GM12874 (cell line): ENCODE measurements at regions not wholly inside any gene's neighbourhood (a gene's known extent, or its start where the extent isn't known, plus 50 kb on each side); places are given as distances from the start of the nearest gene placed in this dataset.

Experiments used
- TF ChIP-seq, protein P1 (sequence below): IDR thresholded peaks from 2 replicates; pipeline ENCODE4 v1.5.1; 2011; ENCODE audit warnings: low read depth, mild to moderate bottlenecking, control low read depth, low read length, moderate library complexity; ENCODE audit not compliant: insufficient read depth

DNA sequence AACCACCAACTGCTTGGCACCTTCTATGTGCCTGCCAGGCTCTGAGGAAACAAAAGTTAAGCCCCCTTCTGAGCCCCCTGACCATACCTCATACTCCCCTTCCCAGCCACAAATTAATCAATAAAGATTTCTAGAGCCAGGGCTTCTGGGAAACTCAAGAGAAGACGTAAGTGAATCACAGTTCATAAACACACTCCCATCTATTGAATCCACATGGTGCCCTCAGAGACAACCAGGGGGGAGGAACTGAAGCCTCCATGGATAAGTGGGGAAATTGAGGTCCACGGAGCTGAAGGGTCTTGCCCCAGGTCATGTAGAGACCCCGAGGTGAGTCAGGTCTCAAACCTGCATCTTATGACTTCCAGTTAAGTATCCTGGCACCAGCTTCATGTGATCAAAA, 150.6 kb downstream of the MN1 start:
- TF ChIP-seq, protein P1, sequence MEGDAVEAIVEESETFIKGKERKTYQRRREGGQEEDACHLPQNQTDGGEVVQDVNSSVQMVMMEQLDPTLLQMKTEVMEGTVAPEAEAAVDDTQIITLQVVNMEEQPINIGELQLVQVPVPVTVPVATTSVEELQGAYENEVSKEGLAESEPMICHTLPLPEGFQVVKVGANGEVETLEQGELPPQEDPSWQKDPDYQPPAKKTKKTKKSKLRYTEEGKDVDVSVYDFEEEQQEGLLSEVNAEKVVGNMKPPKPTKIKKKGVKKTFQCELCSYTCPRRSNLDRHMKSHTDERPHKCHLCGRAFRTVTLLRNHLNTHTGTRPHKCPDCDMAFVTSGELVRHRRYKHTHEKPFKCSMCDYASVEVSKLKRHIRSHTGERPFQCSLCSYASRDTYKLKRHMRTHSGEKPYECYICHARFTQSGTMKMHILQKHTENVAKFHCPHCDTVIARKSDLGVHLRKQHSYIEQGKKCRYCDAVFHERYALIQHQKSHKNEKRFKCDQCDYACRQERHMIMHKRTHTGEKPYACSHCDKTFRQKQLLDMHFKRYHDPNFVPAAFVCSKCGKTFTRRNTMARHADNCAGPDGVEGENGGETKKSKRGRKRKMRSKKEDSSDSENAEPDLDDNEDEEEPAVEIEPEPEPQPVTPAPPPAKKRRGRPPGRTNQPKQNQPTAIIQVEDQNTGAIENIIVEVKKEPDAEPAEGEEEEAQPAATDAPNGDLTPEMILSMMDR, result no peak

DNA sequence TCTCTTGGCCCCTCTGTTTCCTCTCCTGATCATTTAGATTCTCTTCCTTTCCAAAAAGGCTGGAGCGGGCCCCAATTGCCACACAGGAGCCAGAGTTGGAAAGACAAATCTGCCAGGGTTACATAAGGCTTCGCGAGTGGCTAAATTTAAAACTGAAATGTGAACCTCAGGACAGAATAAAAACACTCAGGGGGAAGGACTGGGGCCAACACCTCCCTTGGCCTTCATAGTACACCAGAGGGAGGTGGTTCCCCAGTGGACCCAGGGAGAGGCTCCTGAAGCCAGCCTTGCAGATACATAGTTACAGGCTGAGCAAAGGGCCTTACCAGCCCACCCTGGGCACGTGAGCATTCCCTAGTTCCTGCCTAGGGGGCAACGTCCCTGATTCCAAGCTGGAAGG, 150.1 kb downstream of the MN1 start:
- TF ChIP-seq, protein P1, result no peak

DNA sequence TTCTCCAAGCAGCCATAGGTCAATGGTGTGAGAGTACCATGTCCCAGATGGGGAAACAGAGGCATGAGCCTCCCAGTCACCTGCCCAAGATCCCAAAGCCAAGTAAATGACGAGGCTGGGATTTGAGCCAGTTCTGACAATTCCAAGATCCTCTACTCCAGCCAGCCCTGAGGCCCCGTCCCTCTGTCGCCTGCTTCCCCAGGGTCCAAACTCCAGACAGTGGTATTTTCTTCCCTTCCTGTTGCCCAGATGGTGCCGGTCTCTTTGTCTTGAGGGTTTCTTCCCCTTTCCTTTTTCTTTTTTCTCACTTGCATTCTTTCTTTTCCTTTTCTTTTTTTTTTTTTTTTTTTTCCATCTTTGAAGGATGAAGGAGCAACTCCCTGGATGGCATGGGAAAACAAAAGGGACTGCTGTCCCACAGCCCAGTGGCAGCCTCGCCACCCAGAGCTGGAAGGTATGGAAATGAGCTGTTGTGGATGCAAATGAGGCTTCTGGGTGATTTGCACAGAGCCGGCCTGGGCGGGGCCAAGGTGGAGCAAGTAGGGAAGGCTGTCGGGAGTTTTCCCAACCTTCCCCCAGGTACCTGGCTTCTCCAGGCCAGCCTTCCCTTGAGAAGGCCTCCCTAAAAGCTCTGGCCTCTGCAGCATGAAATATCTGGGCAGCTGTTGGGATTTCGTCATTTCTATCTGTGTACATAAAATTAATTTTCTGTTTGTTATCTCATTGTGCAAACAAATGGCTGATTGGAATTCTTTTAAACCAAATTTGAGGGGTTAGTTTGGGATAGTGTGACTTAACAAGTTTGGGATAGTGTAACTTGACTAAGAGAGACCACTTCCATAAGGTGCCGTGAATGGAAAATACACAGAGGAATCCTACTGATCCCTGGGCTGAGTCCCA, 146.8 kb downstream of the MN1 start:
- TF ChIP-seq, protein P1, result no peak

DNA sequence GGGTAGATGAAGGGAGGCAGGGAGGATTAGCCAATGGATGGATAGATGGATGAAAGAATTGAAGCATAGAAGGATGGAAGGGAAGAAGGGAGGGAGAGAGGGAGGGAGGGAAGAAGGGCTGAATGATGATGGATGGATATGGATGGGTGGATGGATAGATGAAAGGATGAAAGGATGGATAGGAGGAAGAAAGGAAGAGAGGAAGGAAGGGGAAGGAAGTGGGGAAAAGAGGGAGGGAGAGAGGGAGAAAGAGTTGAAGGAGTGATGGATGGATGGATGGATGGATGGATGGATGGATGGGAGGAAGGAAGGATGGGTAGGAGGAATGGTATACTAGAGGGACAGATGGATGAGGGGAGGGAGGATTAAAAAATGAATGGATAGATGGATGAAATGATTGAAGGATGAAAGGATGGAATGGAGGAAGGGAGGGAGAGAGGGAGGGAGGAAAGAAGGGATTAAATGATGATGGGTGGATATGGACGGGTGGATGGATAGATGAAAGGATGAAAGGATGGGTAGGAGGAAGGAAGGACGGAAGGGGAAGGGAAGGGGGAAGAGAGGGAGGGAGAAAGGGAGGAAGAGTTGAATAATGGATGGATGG, 145.9 kb downstream of the MN1 start:
- TF ChIP-seq, protein P1, result no peak

DNA sequence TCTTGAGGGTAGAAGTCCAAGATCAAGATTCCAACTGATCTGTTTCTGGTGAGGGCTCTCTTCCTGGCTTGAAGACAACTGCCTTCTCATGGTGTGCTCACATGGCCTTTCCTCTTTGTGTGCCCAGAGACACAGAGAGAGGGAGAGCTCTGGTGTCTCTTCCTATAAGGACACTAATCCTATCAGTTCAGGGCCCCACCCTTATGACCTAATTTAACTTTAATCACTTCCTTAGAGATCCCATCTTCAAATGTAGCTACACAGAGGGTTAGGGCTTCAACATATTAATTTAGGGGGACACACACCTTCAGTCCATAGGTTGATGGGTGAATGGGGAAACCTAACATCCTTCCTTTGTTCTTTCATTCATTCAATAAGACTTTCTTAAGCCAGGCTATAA, 144.6 kb downstream of the MN1 start:
- TF ChIP-seq, protein P1, result no peak

DNA sequence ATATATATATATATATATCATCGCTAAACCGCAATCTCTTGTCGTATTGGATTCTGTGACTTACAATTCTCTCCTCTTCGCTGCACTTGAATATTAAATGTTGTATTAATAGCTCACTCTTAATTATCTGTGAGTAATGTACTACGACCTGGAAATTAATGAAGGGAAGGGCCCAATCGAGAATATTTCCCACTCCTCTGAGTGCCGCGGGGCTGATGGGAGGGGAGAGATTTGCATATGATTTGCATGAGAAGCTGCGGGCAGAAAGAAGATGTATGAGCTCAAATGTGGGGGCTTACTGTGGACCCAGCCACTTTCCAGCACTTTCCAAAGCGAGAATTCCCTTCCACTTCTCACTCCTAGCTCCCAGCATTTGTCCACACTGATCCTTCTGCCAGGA, 141.2 kb downstream of the MN1 start:
- TF ChIP-seq, protein P1, result no peak

DNA sequence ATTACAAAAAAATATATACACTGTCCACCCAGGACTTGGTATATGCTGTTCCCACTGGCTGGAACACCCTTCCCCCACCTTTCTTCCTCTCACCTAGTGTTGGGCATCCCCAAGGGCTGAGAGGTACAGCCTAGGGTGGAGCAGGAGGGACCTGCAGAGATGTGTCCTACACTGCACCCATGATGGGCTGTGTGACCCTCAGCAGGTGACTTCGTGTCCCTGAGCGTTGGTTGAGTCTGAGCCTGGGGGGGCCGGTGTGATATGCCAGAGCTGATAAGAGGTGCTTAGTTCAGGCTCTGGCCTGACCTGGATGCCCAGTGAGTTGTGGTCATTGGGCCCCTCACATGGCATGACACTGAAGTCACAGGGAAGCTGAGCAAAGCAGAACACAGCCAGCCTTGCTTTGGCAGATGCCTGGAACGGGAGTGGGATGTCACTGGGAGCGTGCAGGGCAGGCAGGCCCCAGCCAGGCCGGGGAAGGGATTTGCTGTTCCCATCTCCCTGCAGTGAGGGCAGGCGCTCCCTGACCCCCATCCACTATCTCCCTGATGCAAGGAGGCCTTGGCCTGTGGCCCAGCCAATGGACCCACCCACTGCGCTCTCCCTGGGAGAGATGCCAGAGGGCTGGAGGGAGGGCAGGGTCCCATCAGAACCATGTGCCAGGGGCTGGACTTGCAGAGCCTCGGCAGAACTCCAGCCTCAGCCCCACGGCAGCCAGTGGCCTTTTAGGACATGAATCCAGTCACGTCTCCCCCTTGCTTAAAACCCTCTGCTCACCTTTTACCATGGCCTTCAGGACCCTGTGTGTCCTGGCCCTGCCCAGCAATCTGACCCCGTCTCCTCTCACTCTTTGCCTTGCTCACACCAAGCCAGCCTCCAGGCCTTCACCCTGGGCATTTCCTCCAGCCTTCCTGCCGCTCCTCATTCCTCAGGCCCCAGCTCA, 138.9 kb downstream of the MN1 start:
- TF ChIP-seq, protein P1, result no peak
